ENCODE measurements at regions not wholly inside any gene's neighbourhood (a gene's known extent, or its start where the extent isn't known, plus 50 kb on each side); places are given as distances from the start of the nearest gene placed in this dataset.

DNA sequence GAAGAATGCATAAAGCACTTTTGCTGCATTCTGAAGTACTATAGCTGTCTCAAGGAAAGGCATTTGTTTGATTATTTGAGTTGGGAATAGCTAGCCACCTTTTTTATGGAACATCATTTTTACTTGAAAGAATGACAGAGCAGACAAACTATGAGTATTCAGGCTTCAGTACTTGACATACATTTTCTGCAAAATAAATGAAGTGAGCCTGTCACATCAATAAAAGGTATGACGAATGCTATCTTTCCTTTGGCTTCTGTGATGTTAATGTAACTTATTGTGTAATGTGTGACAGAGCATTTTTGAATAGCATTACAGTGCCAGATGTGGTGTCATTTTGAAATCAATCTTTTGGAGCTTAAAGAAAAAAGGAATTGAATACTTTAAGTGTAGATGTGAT is 440.3 kb upstream of the ONECUT1 start:
- H3K4me3 ChIP-seq (ENCODE audit: low read depth, low read length) = no peak overlapping the region
- no peak for DNase-seq (ENCODE audit: low read depth)
- no peak for TF ChIP-seq CTCF (IDR thresholded peaks at IDR 0.05; ENCODE audit: low read depth, low read length, missing control alignments)

- no peak for TF ChIP-seq CTCF (IDR thresholded peaks at IDR 0.05; ENCODE audit: low read depth, low read length, missing control alignments)
- no peak overlapping the region for H3K4me3 ChIP-seq (ENCODE audit: low read depth, low read length)
- DNase-seq (ENCODE audit: low read depth) = no peak
Measured at GRCh38 chr15:53226559-53226958, 436.4 kb upstream of the ONECUT1 start.

DNA sequence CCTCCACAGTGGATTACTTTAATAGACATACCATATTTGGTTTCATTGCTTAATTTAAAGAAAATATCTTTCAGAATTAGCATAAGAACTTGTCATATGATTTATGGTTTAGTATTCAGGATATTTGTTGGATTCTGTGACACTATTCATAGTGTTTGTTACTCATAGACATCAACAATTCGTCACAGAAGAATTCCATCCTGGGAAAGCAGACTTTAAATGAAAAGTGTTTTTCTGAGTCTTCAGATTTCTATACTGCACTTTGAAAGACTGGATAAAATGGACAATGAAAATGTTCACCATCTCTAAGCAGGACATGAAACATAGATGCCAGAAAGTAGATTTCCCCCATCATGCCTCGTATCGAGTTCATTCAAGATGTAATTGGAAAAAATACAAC is 435.6 kb upstream of the ONECUT1 start:
- no peak overlapping the region for H3K4me3 ChIP-seq (ENCODE audit: low read depth, low read length)
- TF ChIP-seq CTCF (IDR thresholded peaks at IDR 0.05; ENCODE audit: low read depth, low read length, missing control alignments) = no peak
- DNase-seq (ENCODE audit: low read depth) = no peak

GRCh38 chr15:53224371-53224770 is 434.2 kb upstream of the ONECUT1 start:
- no peak for DNase-seq (ENCODE audit: low read depth)
- H3K4me3 ChIP-seq (ENCODE audit: low read depth, low read length) = no peak overlapping the region
- no peak for TF ChIP-seq CTCF (IDR thresholded peaks at IDR 0.05; ENCODE audit: low read depth, low read length, missing control alignments)

DNA sequence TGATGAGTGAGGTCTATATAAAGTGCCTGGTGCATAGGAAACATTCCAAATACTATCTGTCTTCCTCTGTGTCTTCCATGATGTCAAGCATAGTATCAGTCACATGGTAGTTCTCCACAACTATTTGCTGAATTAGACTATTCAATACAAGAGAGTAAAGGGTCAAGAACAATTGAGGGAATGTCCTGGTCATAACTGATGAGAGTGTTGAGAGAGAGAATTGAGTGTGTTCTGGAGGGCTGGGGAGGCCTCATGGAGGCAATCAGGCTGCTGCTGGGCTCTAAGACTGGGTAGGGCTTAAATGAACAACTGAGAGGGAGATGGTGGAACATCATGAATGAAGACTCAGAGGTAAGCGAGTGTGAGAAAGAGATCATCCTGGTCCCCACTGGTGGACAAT is 433.7 kb upstream of the ONECUT1 start:
- no peak for TF ChIP-seq CTCF (IDR thresholded peaks at IDR 0.05; ENCODE audit: low read depth, low read length, missing control alignments)
- H3K4me3 ChIP-seq (ENCODE audit: low read depth, low read length) = no peak overlapping the region
- DNase-seq (ENCODE audit: low read depth) = no peak

DNA sequence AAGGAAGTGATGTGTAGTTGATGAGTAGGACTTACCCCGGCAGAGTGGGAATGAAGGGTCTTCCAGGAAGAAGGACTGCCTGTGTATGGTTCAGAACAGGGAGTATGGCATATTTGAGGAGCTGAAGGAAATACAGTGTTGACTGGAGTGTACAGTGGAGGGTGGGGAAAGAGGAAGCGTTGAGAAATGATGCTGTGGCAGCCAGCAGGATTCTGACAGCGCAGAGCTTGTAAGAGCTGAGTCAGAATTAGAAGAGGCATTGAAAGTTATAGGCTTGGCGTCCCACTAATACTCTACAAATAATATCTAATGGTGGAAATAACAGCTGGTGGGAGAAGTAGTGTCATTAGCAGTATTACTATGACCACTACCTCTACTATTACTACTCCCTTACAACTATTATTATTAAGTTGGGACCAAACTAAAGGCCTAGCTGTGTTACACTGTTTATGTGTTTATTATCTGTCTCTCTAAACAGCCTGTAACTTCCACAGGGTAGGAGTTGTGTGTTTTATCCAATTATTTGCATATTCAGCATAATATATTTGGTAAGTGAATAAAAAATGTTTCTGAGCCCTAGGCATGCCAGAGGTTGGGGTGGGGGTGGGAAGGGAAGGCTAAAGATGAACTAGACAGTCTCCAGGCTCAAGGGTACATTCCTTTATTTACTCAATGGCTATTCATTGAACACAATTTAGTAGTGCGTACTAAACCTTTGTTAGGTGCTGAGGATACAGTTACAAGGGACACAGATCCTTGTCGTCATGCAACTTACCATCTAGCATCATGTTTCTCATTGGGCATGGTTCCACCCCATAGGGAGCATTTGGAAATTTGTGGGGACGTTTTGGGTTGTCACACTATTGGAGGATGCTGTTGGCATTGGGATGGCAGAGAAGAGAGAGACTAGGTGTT is 428.8 kb upstream of the ONECUT1 start:
- DNase-seq (ENCODE audit: low read depth) = no peak
- H3K4me3 ChIP-seq (ENCODE audit: low read depth, low read length) = no peak overlapping the region
- TF ChIP-seq CTCF (IDR thresholded peaks at IDR 0.05; ENCODE audit: low read depth, low read length, missing control alignments) = no peak

DNA sequence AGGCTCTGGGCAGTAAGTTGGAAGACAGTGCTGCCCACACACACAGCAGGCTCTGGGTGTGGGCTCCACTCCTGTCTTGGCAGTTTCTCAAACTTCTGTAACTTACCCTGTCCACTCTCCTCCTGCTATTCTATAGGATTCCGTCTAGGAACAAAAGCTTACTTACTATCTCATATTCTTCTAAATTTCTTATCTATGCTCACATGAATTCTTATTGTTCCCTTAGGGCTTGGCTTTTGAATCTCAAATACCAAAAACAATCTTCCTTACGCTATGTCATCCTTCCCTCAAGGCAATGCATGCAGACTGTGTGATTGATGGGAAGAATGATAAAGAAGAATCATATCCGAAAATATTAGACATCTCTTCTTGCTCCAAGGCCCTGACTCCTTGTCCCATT is 425.9 kb upstream of the ONECUT1 start:
- no peak for DNase-seq (ENCODE audit: low read depth)
- H3K4me3 ChIP-seq (ENCODE audit: low read depth, low read length) = no peak overlapping the region
- no peak for TF ChIP-seq CTCF (IDR thresholded peaks at IDR 0.05; ENCODE audit: low read depth, low read length, missing control alignments)

All from GM12864 (cell line).